ENCODE measurements at regions not wholly inside any gene's neighbourhood (a gene's known extent, or its start where the extent isn't known, plus 50 kb on each side); places are given as distances from the start of the nearest gene placed in this dataset.

DNA sequence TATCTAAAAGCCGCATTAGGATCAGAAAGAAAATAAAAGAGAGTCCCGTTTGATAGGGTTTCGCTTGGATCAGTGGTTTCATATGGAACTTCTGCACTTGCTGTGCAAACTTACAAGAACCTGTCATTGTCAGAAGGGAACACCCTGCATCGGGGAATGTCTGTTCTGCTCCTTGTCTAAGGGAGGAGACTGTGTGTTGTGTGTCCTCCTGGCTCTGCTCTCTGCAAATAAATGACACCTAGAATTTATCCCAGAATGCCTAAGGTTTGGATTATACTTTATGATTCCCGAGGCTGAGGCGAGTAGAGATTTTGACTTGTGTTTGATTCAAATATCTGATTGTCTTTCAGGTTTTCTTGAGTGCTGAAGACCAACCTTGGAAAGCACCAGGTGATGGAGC is 785.1 kb downstream of the GALR1 start:
- no peak overlapping the region for H3K4me2 ChIP-seq (replicated peaks; ENCODE audit: extremely low read depth, low read length, poor library complexity, severe bottlenecking)
- no peak overlapping the region for H3K4me3 ChIP-seq (replicated peaks in 1 of 3; ENCODE audit: low read depth in 2 of 3, low read length in 3 of 3)
- no peak for DNase-seq
- no peaks in the 10 kb centered on the region for H4K20me1 ChIP-seq (ENCODE audit: insufficient read depth, low read length)
- H3K4me1 ChIP-seq (ENCODE audit: control insufficient read depth in 1 of 2, insufficient read depth in 2 of 2, low read length in 2 of 2), result no peaks in the 10 kb centered on the region
- no peak overlapping the region for H3K27ac ChIP-seq (ENCODE audit: low read depth in 1 of 2, low read length in 2 of 2)
- no peak overlapping the region for H2AFZ ChIP-seq (ENCODE audit: insufficient read depth, low read depth, low read length, poor library complexity, severe bottlenecking)
- intact Hi-C loops (cut with micrococcal nuclease), result no loop called here
- H3K27me3 Mint-ChIP-seq (ENCODE audit: low read depth in 3 of 3), result peaks cover 0 to 2% (median 0%) of the 10 kb centered on the region in 3 donors
- no peaks in the 10 kb centered on the region for H3K79me2 ChIP-seq (ENCODE audit: insufficient read depth, low read length)
- H3K9ac ChIP-seq (ENCODE audit: insufficient read depth, low read length, poor library complexity, severe bottlenecking), result no peak overlapping the region
- H3K9me3 Mint-ChIP-seq, result peaks cover 0 to 10% (median 6%) of the 10 kb centered on the region in 7 donors
- no peaks in the 10 kb centered on the region for H3K36me3 ChIP-seq (replicated peaks in 1 of 2; ENCODE audit: control insufficient read depth in 1 of 2, insufficient read depth in 2 of 2, low read length in 2 of 2)
- no peaks in the 10 kb centered on the region for H3K4me1 Mint-ChIP-seq
- peaks cover 9 to 10% of the 10 kb centered on the region in 2 donors for H3K9me3 ChIP-seq (replicated peaks in 1 of 2; ENCODE audit: control insufficient read depth in 1 of 2, insufficient read depth in 1 of 2, low read length in 2 of 2)
- no peak overlapping the region for H3K4me3 Mint-ChIP-seq
- H3K36me3 Mint-ChIP-seq, result no peaks in the 10 kb centered on the region
- TF ChIP-seq, protein P1, sequence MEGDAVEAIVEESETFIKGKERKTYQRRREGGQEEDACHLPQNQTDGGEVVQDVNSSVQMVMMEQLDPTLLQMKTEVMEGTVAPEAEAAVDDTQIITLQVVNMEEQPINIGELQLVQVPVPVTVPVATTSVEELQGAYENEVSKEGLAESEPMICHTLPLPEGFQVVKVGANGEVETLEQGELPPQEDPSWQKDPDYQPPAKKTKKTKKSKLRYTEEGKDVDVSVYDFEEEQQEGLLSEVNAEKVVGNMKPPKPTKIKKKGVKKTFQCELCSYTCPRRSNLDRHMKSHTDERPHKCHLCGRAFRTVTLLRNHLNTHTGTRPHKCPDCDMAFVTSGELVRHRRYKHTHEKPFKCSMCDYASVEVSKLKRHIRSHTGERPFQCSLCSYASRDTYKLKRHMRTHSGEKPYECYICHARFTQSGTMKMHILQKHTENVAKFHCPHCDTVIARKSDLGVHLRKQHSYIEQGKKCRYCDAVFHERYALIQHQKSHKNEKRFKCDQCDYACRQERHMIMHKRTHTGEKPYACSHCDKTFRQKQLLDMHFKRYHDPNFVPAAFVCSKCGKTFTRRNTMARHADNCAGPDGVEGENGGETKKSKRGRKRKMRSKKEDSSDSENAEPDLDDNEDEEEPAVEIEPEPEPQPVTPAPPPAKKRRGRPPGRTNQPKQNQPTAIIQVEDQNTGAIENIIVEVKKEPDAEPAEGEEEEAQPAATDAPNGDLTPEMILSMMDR (IDR thresholded peaks at IDR 0.05), result no peak
- H3K27ac Mint-ChIP-seq, result no peak overlapping the region
- WGBS (ENCODE audit: insufficient coverage), result 89% methylated on average over 3 of the region's 6 CpGs
- H3K27me3 ChIP-seq (ENCODE audit: control insufficient read depth in 2 of 2, insufficient read depth in 2 of 2, low read length in 2 of 2), result no peaks in the 10 kb centered on the region

DNA sequence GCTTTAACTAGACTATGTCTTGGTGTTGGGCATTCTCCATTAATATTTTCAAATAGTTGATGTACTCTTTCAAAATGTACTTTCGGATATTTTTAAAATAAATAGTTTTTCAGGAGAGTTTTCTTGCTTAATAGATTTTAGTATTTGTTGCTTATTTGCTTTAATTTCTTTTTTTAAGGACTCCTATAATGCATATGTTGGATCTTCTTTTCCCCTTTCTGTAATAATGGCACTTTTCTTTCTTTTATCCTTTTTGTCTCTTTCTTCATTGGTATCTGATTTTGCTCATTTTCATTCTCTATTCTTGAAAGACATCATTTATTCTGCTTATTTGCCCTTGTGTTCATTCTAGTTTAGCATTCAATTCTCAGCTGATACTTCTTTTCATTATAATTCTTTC is 791.6 kb downstream of the GALR1 start:
- H2AFZ ChIP-seq (ENCODE audit: insufficient read depth, low read depth, low read length, poor library complexity, severe bottlenecking), result no peak overlapping the region
- no peaks in the 10 kb centered on the region for H3K27me3 Mint-ChIP-seq (ENCODE audit: low read depth in 3 of 3)
- H3K36me3 ChIP-seq (replicated peaks in 1 of 2; ENCODE audit: control insufficient read depth in 1 of 2, insufficient read depth in 2 of 2, low read length in 2 of 2), result no peaks in the 10 kb centered on the region
- no peaks in the 10 kb centered on the region for H4K20me1 ChIP-seq (ENCODE audit: insufficient read depth, low read length)
- peaks cover 8 to 16% (median 15%) of the 10 kb centered on the region in 7 donors for H3K9me3 Mint-ChIP-seq
- H3K4me3 Mint-ChIP-seq, result no peak overlapping the region
- H3K79me2 ChIP-seq (ENCODE audit: insufficient read depth, low read length), result no peaks in the 10 kb centered on the region
- H3K4me3 ChIP-seq (replicated peaks in 1 of 3; ENCODE audit: low read depth in 2 of 3, low read length in 3 of 3), result no peak overlapping the region
- H3K27ac ChIP-seq (ENCODE audit: low read depth in 1 of 2, low read length in 2 of 2), result no peak overlapping the region
- intact Hi-C loops (cut with micrococcal nuclease), result no loop called here
- H3K27me3 ChIP-seq (ENCODE audit: control insufficient read depth in 2 of 2, insufficient read depth in 2 of 2, low read length in 2 of 2), result no peaks in the 10 kb centered on the region
- H3K4me2 ChIP-seq (replicated peaks; ENCODE audit: extremely low read depth, low read length, poor library complexity, severe bottlenecking), result no peak overlapping the region
- no peaks in the 10 kb centered on the region for H3K4me1 ChIP-seq (ENCODE audit: control insufficient read depth in 1 of 2, insufficient read depth in 2 of 2, low read length in 2 of 2)
- H3K4me1 Mint-ChIP-seq, result no peaks in the 10 kb centered on the region
- H3K9me3 ChIP-seq (replicated peaks in 1 of 2; ENCODE audit: control insufficient read depth in 1 of 2, insufficient read depth in 1 of 2, low read length in 2 of 2), result peaks cover 11 to 14% of the 10 kb centered on the region in 2 donors
- no peak overlapping the region for H3K9ac ChIP-seq (ENCODE audit: insufficient read depth, low read length, poor library complexity, severe bottlenecking)
- no peaks in the 10 kb centered on the region for H3K36me3 Mint-ChIP-seq
- no peak for DNase-seq
- WGBS (ENCODE audit: insufficient coverage), result no CpG with 5 or more reads among the region's 1 CpG
- TF ChIP-seq, protein P1 (IDR thresholded peaks at IDR 0.05), result no peak
- no peak overlapping the region for H3K27ac Mint-ChIP-seq
